Osteoblast (primary cell): ENCODE measurements at regions not wholly inside any gene's neighbourhood (a gene's known extent, or its start where the extent isn't known, plus 50 kb on each side); places are given as distances from the start of the nearest gene placed in this dataset.

ENCODE experiments used
- DNase-seq: peaks from one replicate; pipeline ENCODE4 v3.0.0; 2011; ENCODE audit warnings: low spot score, mixed read lengths; ENCODE audit not compliant: insufficient read length; ENCODE audit errors: missing footprints
- H2AFZ ChIP-seq: 2 replicates; pipeline ENCODE4 v1.6.0; 2011; ENCODE audit warnings: mild to moderate bottlenecking, low read length
- H3K27ac ChIP-seq: 2 replicates; pipeline ENCODE4 v1.5.1; 2011; ENCODE audit warnings: mild to moderate bottlenecking, low read depth, low read length, moderate library complexity
- H3K27me3 ChIP-seq: 2 replicates; pipeline ENCODE4 v1.6.0; 2012; ENCODE audit warnings: mild to moderate bottlenecking, control low read depth, inconsistent platforms, low read length, moderate library complexity; ENCODE audit not compliant: insufficient read depth
- H3K36me3 ChIP-seq: 2 replicates; pipeline ENCODE4 v1.5.1; 2011; ENCODE audit warnings: mild to moderate bottlenecking, low read length, control low read depth, moderate library complexity; ENCODE audit not compliant: insufficient read depth
- H3K4me1 ChIP-seq: 2 replicates; pipeline ENCODE4 v1.5.1; 2011; ENCODE audit warnings: mild to moderate bottlenecking, low read length, control low read depth, moderate library complexity; ENCODE audit not compliant: insufficient read depth
- H3K4me2 ChIP-seq: 2 replicates; pipeline ENCODE4 v1.6.0; 2011; ENCODE audit warnings: mild to moderate bottlenecking, low read length; ENCODE audit not compliant: insufficient read depth
- H3K4me3 ChIP-seq: fragments of 200-600 bp; sonication (generic); 3 replicates; pipeline ENCODE4 v1.5.1; 2012; ENCODE audit warnings: mild to moderate bottlenecking, low read length, inconsistent platforms; ENCODE audit not compliant: insufficient read depth
- H3K79me2 ChIP-seq: 2 replicates; pipeline ENCODE4 v1.6.0; 2012; ENCODE audit warnings: mild to moderate bottlenecking, low read length, control low read depth, inconsistent platforms; ENCODE audit not compliant: insufficient read depth
- H3K9me3 ChIP-seq: 2 replicates; pipeline ENCODE4 v1.5.1; 2011; ENCODE audit warnings: low read depth, low read length, control low read depth
- H4K20me1 ChIP-seq: 2 replicates; pipeline ENCODE4 v1.6.0; 2012; ENCODE audit warnings: mild to moderate bottlenecking, low read length, control low read depth; ENCODE audit not compliant: insufficient read depth
- TF ChIP-seq, protein P1 (sequence below): IDR thresholded peaks from 2 replicates; pipeline ENCODE4 v1.5.1; 2011; ENCODE audit warnings: mild to moderate bottlenecking, low read depth, low read length, moderate library complexity; ENCODE audit errors: extremely low read depth

DNA sequence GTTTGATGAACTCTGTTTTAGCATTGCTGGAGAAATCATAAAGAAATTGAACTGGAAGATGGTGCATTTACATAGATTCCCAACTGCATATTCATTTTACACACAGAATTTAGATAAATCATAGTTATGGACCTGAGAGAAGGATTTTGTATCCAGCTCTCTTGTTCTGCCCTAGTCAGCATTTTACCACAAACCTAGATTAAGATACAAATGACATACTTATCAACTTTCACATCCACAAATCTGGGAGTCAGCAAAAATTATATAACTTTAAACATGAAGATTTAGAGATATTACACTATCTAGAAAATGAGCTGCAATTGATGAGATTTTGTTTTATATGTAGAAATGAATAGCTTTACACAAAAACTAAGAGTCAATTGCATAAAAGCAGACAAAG, 632.8 kb downstream of the IGSF11 start:
- H2AFZ ChIP-seq, result no peak overlapping the region
- TF ChIP-seq, protein P1, sequence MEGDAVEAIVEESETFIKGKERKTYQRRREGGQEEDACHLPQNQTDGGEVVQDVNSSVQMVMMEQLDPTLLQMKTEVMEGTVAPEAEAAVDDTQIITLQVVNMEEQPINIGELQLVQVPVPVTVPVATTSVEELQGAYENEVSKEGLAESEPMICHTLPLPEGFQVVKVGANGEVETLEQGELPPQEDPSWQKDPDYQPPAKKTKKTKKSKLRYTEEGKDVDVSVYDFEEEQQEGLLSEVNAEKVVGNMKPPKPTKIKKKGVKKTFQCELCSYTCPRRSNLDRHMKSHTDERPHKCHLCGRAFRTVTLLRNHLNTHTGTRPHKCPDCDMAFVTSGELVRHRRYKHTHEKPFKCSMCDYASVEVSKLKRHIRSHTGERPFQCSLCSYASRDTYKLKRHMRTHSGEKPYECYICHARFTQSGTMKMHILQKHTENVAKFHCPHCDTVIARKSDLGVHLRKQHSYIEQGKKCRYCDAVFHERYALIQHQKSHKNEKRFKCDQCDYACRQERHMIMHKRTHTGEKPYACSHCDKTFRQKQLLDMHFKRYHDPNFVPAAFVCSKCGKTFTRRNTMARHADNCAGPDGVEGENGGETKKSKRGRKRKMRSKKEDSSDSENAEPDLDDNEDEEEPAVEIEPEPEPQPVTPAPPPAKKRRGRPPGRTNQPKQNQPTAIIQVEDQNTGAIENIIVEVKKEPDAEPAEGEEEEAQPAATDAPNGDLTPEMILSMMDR, result no peak
- no peaks in the 10 kb centered on the region for H3K79me2 ChIP-seq
- H3K27ac ChIP-seq, result no peak overlapping the region
- DNase-seq, result no peak
- H3K36me3 ChIP-seq, result no peaks in the 10 kb centered on the region
- no peaks in the 10 kb centered on the region for H3K9me3 ChIP-seq
- no peaks in the 10 kb centered on the region for H3K27me3 ChIP-seq
- no peaks in the 10 kb centered on the region for H4K20me1 ChIP-seq
- no peaks in the 10 kb centered on the region for H3K4me1 ChIP-seq
- H3K4me3 ChIP-seq, result no peak overlapping the region
- H3K4me2 ChIP-seq, result no peak overlapping the region

- TF ChIP-seq, protein P1, result no peak
- H3K4me2 ChIP-seq, result no peak overlapping the region
- no peak overlapping the region for H3K27ac ChIP-seq
- H3K27me3 ChIP-seq, result no peaks in the 10 kb centered on the region
- H4K20me1 ChIP-seq, result no peaks in the 10 kb centered on the region
- H2AFZ ChIP-seq, result no peak overlapping the region
- no peaks in the 10 kb centered on the region for H3K79me2 ChIP-seq
- no peaks in the 10 kb centered on the region for H3K4me1 ChIP-seq
- DNase-seq, result no peak
- no peaks in the 10 kb centered on the region for H3K36me3 ChIP-seq
- H3K9me3 ChIP-seq, result no peaks in the 10 kb centered on the region
- H3K4me3 ChIP-seq, result no peak overlapping the region
Observed at GRCh38 chr3:118402971-118403370, 631.7 kb downstream of the IGSF11 start.

- H3K4me2 ChIP-seq, result no peak overlapping the region
- no peaks in the 10 kb centered on the region for H3K4me1 ChIP-seq
- no peaks in the 10 kb centered on the region for H3K9me3 ChIP-seq
- no peaks in the 10 kb centered on the region for H4K20me1 ChIP-seq
- no peaks in the 10 kb centered on the region for H3K27me3 ChIP-seq
- H3K36me3 ChIP-seq, result no peaks in the 10 kb centered on the region
- H3K27ac ChIP-seq, result no peak overlapping the region
- no peaks in the 10 kb centered on the region for H3K79me2 ChIP-seq
- no peak for DNase-seq
- no peak overlapping the region for H2AFZ ChIP-seq
- H3K4me3 ChIP-seq, result no peak overlapping the region
- TF ChIP-seq, protein P1, result no peak
Observed at GRCh38 chr3:118406562-118406961, 628.1 kb downstream of the IGSF11 start.

DNA sequence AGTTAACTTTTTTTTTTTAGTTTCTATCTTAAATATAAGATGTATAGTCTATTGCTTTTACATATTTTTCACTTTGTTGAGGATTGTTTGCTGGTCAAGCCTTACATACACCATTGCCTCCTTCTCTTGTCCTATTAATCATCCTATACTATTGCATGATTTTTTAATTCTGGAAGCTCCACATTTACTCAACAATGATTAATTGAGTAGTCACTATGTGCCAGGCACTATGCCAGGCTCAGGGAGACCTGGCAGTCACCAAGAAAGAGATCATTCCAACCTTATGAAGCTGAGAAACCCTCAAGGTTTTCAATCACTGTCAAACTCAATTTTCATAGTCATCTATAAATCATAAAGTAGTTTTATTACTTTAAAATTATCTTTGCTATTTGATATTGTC, 626.2 kb downstream of the IGSF11 start:
- H3K27ac ChIP-seq, result no peak overlapping the region
- DNase-seq, result no peak
- H3K27me3 ChIP-seq, result no peaks in the 10 kb centered on the region
- no peaks in the 10 kb centered on the region for H3K79me2 ChIP-seq
- no peak overlapping the region for H3K4me2 ChIP-seq
- no peaks in the 10 kb centered on the region for H3K36me3 ChIP-seq
- H3K4me3 ChIP-seq, result no peak overlapping the region
- no peaks in the 10 kb centered on the region for H4K20me1 ChIP-seq
- TF ChIP-seq, protein P1, result no peak
- no peaks in the 10 kb centered on the region for H3K4me1 ChIP-seq
- H3K9me3 ChIP-seq, result no peaks in the 10 kb centered on the region
- H2AFZ ChIP-seq, result no peak overlapping the region
